Gastroesophageal sphincter (tissue), 3 donors: ENCODE measurements at regions not wholly inside any gene's neighbourhood (a gene's known extent, or its start where the extent isn't known, plus 50 kb on each side); places are given as distances from the start of the nearest gene placed in this dataset.
"Not testable (repeated sequence)": the region's sequence is repeated elsewhere in the genome, so short reads cannot be mapped to it uniquely, and the experiment has no call there.

Experiments
- EP300 ChIP-seq: sonication (generic); formaldehyde crosslinking; IDR thresholded peaks from one replicate; pipeline ENCODE4 v1.6.1; 2017; ENCODE audit warnings: antibody characterized with exemption, mild to moderate bottlenecking
- POLR2A ChIP-seq, 2 donors: fragments of 450-650 bp; IDR thresholded peaks; one replicate each; pipeline ENCODE4 v1.6.1; 2017; ENCODE audit warnings: antibody characterized with exemption in 2 of 2, mild to moderate bottlenecking in 2 of 2, moderate library complexity in 1 of 2
- POLR2AphosphoS5 ChIP-seq: sonication (generic); formaldehyde crosslinking; IDR thresholded peaks from one replicate; pipeline ENCODE4 v1.6.1; 2017; ENCODE audit warnings: antibody characterized with exemption
- TF ChIP-seq, protein P1 (sequence below), 4 experiments: fragments of 200-600 bp in 2 of 4; fragments of 450-650 bp in 2 of 4; sonication (generic) in 1 of 4; IDR thresholded peaks; one replicate each; pipeline ENCODE4 v1.5.1; 2017 to 2019; ENCODE audit warnings: antibody characterized with exemption in 4 of 4, mild to moderate bottlenecking in 2 of 4, moderate library complexity in 2 of 4

DNA sequence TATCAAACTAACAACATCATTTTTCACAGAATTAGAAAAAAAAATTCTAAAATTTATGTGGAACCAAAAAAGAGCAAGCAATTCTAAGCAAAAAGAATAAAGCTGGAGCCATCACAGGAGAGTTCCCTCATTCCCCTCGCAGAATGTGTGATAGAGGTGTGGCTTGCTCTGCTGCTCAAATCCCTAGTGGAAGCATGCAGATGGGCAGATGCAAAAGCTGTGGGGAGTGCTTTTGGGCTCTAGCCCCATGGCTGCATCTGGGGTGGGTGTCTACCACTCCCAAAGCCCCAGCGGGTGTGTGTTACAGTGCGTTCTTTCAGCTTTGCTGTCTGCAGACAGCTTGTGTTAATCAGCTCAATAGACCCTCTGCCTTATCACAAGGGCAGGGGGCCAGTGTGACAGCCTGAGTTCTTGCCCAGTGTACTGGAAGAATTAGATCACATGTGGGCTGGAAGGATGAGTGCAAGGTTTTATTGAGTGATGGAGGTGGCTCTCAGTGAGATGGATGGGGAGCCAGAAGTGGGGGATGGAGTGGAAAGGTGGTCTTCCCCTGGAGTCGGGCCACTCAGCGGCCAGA lies 575.9 kb upstream of the LRRN3 start:
- not testable (repeated sequence) for TF ChIP-seq EP300; POLR2AphosphoS5; POLR2A (IDR thresholded peaks at IDR 0.05)
- TF ChIP-seq, protein P1, sequence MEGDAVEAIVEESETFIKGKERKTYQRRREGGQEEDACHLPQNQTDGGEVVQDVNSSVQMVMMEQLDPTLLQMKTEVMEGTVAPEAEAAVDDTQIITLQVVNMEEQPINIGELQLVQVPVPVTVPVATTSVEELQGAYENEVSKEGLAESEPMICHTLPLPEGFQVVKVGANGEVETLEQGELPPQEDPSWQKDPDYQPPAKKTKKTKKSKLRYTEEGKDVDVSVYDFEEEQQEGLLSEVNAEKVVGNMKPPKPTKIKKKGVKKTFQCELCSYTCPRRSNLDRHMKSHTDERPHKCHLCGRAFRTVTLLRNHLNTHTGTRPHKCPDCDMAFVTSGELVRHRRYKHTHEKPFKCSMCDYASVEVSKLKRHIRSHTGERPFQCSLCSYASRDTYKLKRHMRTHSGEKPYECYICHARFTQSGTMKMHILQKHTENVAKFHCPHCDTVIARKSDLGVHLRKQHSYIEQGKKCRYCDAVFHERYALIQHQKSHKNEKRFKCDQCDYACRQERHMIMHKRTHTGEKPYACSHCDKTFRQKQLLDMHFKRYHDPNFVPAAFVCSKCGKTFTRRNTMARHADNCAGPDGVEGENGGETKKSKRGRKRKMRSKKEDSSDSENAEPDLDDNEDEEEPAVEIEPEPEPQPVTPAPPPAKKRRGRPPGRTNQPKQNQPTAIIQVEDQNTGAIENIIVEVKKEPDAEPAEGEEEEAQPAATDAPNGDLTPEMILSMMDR (IDR thresholded peaks at IDR 0.05) = not testable (repeated sequence)
